Dendritic cell treated with granulocyte-macrophage colony-stimulating factor and Interleukin-4, amounts not matched to agents 40 ng/mL and 50 ng/mL, for 4 days (primary cell): ENCODE measurements at regions not wholly inside any gene's neighbourhood (a gene's known extent, or its start where the extent isn't known, plus 50 kb on each side); places are given as distances from the start of the nearest gene placed in this dataset.
"Not testable (repeated sequence)": the region's sequence is repeated elsewhere in the genome, so short reads cannot be mapped to it uniquely, and the experiment has no call there.

Experiments
- H3K27ac Mint-ChIP-seq: one replicate; pipeline ENCODE4 v1.8.0; 2022; ENCODE audit warnings: mild to moderate bottlenecking, mixed read lengths
- H3K27me3 Mint-ChIP-seq: one replicate; pipeline ENCODE4 v1.8.0; 2022; ENCODE audit warnings: mild to moderate bottlenecking, mixed read lengths
- H3K36me3 Mint-ChIP-seq: one replicate; pipeline ENCODE4 v1.8.0; 2022; ENCODE audit warnings: low read depth, mixed read lengths
- H3K4me1 Mint-ChIP-seq: one replicate; pipeline ENCODE4 v1.8.0; 2022; ENCODE audit warnings: low read depth, mixed read lengths
- H3K4me3 Mint-ChIP-seq: one replicate; pipeline ENCODE4 v1.8.0; 2022; ENCODE audit warnings: mild to moderate bottlenecking, moderate library complexity, mixed read lengths
- H3K9me3 Mint-ChIP-seq: one replicate; pipeline ENCODE4 v1.8.0; 2022; ENCODE audit warnings: mixed read lengths
- intact Hi-C: fragments of 100-400 bp; cut with micrococcal nuclease; formaldehyde crosslinking; loops from one replicate; pipeline ENCODE4 v1.15.0; 2022

DNA sequence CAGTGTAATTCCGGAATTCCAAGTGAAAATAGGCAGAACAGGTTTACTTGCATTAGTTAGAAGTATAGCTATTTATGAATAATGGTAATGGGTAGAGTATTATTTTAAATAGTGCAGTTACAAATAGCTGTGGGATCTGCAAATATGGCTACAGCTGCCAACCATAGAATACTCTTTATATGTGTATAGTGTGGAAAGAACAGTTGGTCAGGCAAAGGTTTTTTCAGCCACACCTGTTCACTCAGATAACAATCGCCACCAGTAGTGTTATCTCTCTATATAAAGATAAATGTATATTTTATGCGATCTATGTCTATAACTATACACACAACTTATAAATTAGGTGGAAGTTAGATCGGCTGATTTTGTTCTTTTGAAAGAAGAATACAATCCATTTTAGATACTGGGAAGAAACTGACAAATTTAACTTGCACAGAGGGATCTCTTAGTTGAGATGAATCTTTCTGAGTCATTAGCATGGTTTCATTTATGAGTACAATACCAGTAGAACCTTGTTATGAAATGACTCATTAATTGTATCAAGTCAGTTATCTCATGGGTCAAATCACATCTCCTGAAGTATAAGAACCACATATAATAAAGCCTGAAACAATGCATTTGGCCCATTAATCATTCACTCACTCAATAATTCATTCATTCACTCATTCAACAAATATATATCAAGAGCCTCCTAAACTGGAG is 100.9 kb upstream of the NR3C2 start:
- no peaks in the 10 kb centered on the region for H3K36me3 Mint-ChIP-seq
- intact Hi-C loops = no loop called here
- H3K27ac Mint-ChIP-seq = no peak overlapping the region
- H3K4me1 Mint-ChIP-seq = no peaks in the 10 kb centered on the region
- H3K27me3 Mint-ChIP-seq = no peaks in the 10 kb centered on the region
- no peak overlapping the region for H3K4me3 Mint-ChIP-seq
- peaks cover 8% of the 10 kb centered on the region for H3K9me3 Mint-ChIP-seq

DNA sequence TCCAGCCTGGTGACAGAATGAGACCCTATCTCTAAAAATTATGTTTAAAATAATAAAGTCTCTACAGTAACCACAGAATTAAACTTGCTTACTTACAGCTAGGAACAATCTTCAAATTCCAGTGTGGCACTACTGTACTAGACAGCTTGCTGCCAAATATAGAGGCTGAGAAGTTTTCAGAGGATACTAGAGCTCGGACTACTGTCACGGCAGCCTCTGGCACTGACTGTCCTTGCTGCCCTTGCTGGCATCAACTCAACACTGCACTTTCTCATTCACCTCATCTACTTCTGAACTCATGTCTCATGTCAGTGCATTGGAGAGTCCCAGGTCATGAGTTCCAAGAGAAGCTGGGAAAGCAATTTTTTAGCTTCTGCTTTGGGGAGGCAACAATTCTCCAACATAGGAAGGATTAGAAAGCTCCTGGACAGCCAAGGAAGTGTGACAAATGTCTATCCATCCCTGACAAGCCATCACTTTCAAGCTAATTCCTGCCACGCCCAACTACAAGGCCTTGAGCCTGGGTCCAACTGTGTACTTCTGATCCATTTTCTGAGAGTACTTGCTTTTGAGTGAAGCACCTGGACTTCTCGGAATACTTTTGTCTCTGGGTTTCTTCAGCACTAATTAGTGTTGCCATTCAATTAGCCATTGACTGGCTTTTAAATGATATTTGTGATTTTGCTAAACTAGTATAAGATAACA is 98.6 kb upstream of the NR3C2 start:
- Mint-ChIP-seq H3K9me3 (peaks cover 7% of the 10 kb centered on the region), H3K4me1 (no peaks in the 10 kb centered on the region), H3K27me3 (no peaks in the 10 kb centered on the region), H3K27ac (no peak overlapping the region), H3K36me3 (no peaks in the 10 kb centered on the region), H3K4me3 (no peak overlapping the region)
- intact Hi-C loops = no loop called here

DNA sequence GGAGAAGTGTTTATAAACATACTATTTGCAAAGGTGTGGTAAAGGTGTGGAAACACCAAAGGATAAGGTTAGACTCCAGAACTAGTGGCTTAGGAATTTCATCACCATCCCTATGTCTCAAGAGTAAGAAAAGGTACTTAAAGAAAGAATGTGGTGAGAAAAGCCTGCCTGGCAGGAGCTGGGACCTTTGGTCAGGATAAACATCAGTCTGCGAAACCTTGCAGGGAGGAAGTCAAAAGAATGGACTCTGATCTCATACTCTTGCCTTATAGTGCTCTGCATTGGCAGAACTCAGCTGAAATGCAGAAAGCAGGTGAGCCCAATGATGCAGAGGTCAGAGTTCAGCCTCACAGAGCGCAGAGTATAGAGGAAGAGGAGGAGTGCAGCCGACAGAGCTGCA is 97.2 kb upstream of the NR3C2 start:
- no peaks in the 10 kb centered on the region for H3K36me3 Mint-ChIP-seq
- H3K9me3 Mint-ChIP-seq = peaks cover 16% of the 10 kb centered on the region
- no peaks in the 10 kb centered on the region for H3K4me1 Mint-ChIP-seq
- no peak overlapping the region for H3K27ac Mint-ChIP-seq
- intact Hi-C loops = no loop called here
- no peak overlapping the region for H3K4me3 Mint-ChIP-seq
- H3K27me3 Mint-ChIP-seq = no peaks in the 10 kb centered on the region

DNA sequence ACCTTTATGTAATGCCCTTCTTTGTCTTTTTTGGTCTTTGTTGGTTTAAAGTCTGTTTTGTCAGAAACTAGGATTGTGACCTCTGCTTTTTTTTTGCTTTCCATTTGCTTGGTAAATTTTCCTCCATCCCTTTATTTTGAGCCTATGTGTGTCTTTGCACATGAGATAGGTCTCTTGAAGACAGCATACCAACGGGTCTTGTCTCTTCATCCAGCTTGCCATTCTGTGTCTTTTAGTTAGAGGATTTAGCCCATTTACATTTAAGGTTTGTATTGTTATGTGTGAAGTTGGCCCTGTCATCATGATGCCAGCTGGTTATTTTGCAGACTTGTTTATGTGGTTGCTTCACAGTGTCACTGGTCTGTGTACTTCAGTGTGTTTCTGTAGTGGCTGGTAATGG is 91.6 kb upstream of the NR3C2 start:
- H3K9me3 Mint-ChIP-seq = peaks cover 50% of the 10 kb centered on the region
- H3K36me3 Mint-ChIP-seq, H3K27ac Mint-ChIP-seq, intact Hi-C loops, H3K4me1 Mint-ChIP-seq, H3K27me3 Mint-ChIP-seq, H3K4me3 Mint-ChIP-seq: not testable (repeated sequence)

DNA sequence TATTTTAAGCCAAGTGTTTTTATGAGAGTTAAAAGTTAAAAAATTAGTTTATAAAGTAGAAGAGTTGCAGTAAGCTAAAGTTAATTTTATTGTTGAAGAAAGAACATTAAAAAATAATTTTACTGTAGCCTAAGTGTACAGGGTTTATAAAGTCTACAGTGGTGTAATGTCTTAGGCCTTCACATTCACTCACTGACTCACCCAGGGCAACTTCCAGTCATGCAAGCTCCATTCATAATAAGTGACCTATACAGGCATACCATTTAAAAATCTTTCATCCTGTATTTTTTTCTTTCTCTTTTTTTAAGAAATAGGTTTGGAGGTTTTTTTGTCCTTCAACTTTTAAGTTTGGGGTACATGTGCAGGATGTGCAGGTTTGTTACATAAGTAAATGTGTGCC is 87.9 kb upstream of the NR3C2 start:
- no peaks in the 10 kb centered on the region for H3K27me3 Mint-ChIP-seq
- no peaks in the 10 kb centered on the region for H3K36me3 Mint-ChIP-seq
- no peaks in the 10 kb centered on the region for H3K4me1 Mint-ChIP-seq
- peaks cover 62% of the 10 kb centered on the region for H3K9me3 Mint-ChIP-seq
- intact Hi-C loops = no loop called here
- no peak overlapping the region for H3K4me3 Mint-ChIP-seq
- no peak overlapping the region for H3K27ac Mint-ChIP-seq

DNA sequence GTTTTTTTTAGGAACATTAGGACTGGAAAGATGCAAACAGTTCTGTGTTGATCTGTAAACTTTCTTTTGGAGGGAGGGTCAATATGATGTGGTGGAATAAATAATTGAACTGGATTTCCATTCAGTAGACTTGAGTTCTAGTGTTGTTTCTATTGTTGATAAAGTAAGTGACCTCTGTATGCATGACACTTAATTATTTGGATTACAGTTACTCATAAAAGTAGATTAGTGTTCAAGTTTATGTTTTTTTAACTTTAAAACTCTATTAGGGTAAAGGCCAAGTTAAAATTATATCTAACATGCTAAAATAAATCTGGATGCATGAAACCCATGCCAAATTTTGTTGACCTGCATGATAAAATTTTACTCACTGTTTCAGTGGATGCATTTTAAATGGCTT is 85.4 kb upstream of the NR3C2 start:
- no peak overlapping the region for H3K4me3 Mint-ChIP-seq

DNA sequence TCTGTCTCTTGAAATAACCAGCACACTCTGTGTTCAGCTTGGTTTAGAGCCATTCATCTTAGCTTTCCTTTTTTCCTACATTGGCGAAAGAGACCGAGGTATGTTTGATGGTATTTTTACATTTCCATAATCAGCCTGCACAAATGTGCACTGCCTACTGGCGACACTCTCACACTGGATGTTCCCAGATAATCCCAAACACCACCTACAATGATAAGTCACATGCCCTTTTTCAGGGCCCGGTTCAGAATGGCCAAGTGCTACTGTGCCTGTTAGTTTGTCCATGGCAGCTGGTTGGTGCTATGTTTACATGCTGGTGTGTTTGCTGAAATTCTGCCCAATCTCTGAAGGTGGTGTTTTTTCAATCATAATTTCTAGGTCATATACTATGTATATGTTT is 80.8 kb upstream of the NR3C2 start:
- H3K36me3 Mint-ChIP-seq = no peaks in the 10 kb centered on the region
- no peak overlapping the region for H3K27ac Mint-ChIP-seq
- H3K4me1 Mint-ChIP-seq = no peaks in the 10 kb centered on the region
- H3K9me3 Mint-ChIP-seq = peaks cover 41% of the 10 kb centered on the region
- intact Hi-C loops = no loop called here
- no peak overlapping the region for H3K4me3 Mint-ChIP-seq
- no peaks in the 10 kb centered on the region for H3K27me3 Mint-ChIP-seq

More for the DNA sequence above, 85.4 kb upstream of the NR3C2 start:
- Mint-ChIP-seq H3K9me3 (peaks cover 39% of the 10 kb centered on the region), H3K27ac (no peak overlapping the region), H3K4me1 (no peaks in the 10 kb centered on the region), H3K27me3 (no peaks in the 10 kb centered on the region), H3K36me3 (no peaks in the 10 kb centered on the region)
- intact Hi-C loops = no loop called here

DNA sequence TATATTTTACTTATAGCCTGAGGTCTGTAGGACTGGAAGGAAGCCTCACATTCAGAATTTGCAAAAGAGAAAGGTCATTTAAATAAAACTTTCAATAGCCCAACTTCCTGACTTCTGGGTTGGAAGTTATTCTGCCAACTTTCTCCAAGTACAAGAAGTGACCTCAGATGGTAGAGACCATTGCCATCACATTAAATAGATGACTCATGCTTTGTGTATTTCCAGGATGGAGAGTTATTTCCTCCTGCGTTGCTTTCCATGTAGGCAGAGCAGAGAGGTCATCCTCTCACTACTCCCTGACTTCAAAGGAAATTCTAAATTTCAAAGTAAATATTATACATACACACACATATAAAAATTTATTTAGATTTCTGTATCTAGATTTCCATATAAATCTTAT is 73.0 kb upstream of the NR3C2 start:
- Mint-ChIP-seq H3K36me3 (no peaks in the 10 kb centered on the region), H3K27ac (no peak overlapping the region), H3K27me3 (no peaks in the 10 kb centered on the region), H3K9me3 (peaks cover 26% of the 10 kb centered on the region), H3K4me3 (no peak overlapping the region), H3K4me1 (no peaks in the 10 kb centered on the region)
- intact Hi-C loops = no loop called here

DNA sequence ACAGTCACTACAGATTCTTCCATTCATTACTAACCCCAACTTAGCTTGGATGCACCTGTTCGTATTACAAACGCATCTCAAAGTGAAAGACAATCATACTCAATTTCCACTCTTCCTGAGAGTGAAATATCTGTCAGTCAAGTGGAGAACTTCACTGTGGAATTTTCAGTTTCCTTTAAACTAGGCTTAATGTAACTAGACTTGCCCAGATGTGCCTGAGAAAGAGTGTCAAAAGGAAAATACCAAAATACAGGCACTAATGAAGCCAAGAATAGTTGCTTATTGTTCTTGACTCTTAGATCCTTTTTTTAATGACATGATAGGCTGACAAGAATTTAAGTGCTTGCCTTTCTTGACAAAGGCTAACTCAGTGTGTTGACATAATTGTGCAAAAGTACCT is 72.4 kb upstream of the NR3C2 start:
- H3K4me3 Mint-ChIP-seq = no peak overlapping the region
- intact Hi-C loops = no loop called here
- no peaks in the 10 kb centered on the region for H3K36me3 Mint-ChIP-seq
- H3K4me1 Mint-ChIP-seq = no peaks in the 10 kb centered on the region
- H3K27me3 Mint-ChIP-seq = no peaks in the 10 kb centered on the region
- no peak overlapping the region for H3K27ac Mint-ChIP-seq
- H3K9me3 Mint-ChIP-seq = peaks cover 22% of the 10 kb centered on the region

DNA sequence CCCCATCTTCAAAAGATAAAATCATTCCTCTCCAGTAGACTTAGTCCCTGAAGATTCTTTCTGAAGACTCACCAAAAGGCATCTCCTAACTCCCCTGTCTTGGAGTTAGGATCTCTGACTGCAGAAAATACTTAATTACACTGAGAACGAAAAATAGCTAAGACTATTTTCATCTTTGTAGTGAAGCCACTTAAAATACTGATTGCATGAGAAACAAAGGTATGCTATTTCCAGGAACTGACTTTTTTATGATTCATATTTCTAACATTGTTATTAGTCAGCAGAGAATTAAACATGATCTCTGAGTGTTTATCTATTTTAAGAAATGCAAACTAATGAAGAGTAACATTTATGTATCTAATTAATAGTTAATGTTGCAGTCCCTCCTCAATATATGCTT is 71.8 kb upstream of the NR3C2 start:
- Mint-ChIP-seq H3K36me3 (no peaks in the 10 kb centered on the region), H3K4me1 (no peaks in the 10 kb centered on the region), H3K27me3 (no peaks in the 10 kb centered on the region), H3K9me3 (peaks cover 17% of the 10 kb centered on the region), H3K4me3 (no peak overlapping the region), H3K27ac (no peak overlapping the region)
- intact Hi-C loops = no loop called here

DNA sequence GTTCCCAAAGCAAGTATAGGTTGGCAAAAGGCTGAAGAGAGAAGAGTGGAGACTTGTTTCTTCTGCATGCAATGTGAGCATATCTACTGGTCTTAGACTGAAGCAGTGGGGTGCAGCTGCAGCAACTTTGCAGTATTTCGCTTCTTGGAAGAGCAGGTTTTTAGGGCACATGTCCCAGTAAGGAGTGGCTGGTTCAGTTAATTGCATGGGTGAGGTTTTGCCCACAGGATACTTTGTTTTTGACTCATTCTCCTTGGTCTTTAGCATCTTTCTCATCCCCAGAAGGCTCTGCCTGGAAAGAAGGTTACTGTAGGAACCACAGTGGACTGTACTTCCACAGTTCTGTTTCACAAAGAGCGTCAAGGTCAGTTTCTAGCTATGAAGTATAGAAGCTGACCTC is 68.0 kb upstream of the NR3C2 start:
- no peaks in the 10 kb centered on the region for H3K27me3 Mint-ChIP-seq
- intact Hi-C loops = no loop called here
- no peak overlapping the region for H3K4me3 Mint-ChIP-seq
- no peaks in the 10 kb centered on the region for H3K36me3 Mint-ChIP-seq
- H3K9me3 Mint-ChIP-seq = peaks cover 18% of the 10 kb centered on the region
- no peak overlapping the region for H3K27ac Mint-ChIP-seq
- no peaks in the 10 kb centered on the region for H3K4me1 Mint-ChIP-seq

DNA sequence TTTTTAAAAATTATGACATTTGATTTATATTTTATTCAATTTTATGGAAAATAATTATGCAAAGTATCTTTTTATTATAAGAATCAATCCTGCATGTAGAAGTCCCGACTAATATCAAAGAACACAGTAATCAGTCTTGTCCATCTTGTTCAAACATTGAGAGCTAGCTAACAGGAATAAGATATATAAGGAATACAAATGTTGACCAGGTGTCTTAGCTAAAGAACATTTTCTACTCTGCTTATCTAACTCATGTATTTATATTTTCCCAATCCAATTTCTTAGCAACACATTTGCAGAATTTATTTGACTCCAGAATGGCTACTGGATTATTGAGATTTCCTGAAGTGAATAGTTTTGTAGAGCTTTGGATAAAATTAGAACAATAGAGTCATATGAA is 61.5 kb upstream of the NR3C2 start:
- H3K9me3 Mint-ChIP-seq = peaks cover 45% of the 10 kb centered on the region
- H3K36me3 Mint-ChIP-seq = no peaks in the 10 kb centered on the region
- no peaks in the 10 kb centered on the region for H3K4me1 Mint-ChIP-seq
- H3K27ac Mint-ChIP-seq = no peak overlapping the region
- intact Hi-C loops = no loop called here
- no peak overlapping the region for H3K4me3 Mint-ChIP-seq
- H3K27me3 Mint-ChIP-seq = no peaks in the 10 kb centered on the region

DNA sequence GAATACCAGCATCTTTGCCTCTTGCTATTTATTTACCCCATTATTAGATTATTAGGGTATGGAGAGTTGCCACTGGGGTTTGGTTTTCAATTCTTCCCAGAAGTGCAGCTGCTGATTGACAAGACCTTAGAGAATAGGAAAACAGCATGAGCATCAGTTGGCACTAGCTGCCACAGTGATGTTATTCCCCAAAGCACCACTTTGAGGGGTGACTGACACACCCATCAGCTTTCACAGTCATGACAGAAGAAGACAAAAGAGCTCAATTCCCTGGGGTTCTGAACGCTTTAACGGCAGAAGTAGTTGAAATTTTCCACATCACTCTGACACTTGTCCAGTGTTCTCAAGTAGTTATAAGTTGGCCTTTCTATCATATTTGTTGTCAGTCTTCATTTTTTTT is 55.0 kb upstream of the NR3C2 start:
- Mint-ChIP-seq H3K9me3 (peaks cover 20% of the 10 kb centered on the region), H3K4me3 (no peak overlapping the region), H3K4me1 (no peaks in the 10 kb centered on the region), H3K27me3 (no peaks in the 10 kb centered on the region), H3K36me3 (no peaks in the 10 kb centered on the region), H3K27ac (no peak overlapping the region)
- intact Hi-C loops = no loop called here

DNA sequence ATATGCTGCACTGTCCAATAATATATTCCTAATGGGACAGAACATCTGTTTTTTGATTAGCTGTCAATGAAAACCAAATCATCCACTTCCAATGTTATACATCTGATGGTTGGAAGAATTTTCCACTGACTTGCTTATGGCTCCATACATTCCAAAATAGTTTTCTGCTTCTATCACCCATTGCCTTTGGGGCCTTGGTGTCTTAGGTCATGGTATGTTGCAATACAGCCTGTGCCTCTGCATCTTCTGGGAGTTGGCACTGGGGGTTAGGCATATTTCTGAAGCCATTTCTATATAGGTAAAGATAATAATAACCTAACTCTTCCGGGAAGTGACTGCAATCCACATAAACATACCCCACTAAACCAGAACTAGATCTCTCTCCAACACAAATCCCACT is 53.2 kb upstream of the NR3C2 start:
- Mint-ChIP-seq H3K36me3 (no peaks in the 10 kb centered on the region), H3K4me3 (no peak overlapping the region), H3K4me1 (no peaks in the 10 kb centered on the region), H3K9me3 (peaks cover 4% of the 10 kb centered on the region), H3K27ac (no peak overlapping the region), H3K27me3 (no peaks in the 10 kb centered on the region)
- intact Hi-C loops = no loop called here
